ENCODE measurements at regions not wholly inside any gene's neighbourhood (a gene's known extent, or its start where the extent isn't known, plus 50 kb on each side); places are given as distances from the start of the nearest gene placed in this dataset.

- H3K4me3 ChIP-seq (ENCODE audit: low read depth, low read length) = no peak overlapping the region
- no peak overlapping the region for H3K27ac Mint-ChIP-seq
- H3K9me3 ChIP-seq (ENCODE audit: control insufficient read depth in 2 of 2, low read length in 2 of 2) = no peaks in the 10 kb centered on the region
- H3K36me3 Mint-ChIP-seq = no peaks in the 10 kb centered on the region
- DNase-seq (no peak), ATAC-seq (ENCODE audit: low read depth in 2 of 2) (no peak)
- H3K27ac ChIP-seq (ENCODE audit: insufficient read depth, low read length, poor library complexity, severe bottlenecking) = no peak overlapping the region
- no peaks in the 10 kb centered on the region for H3K27me3 Mint-ChIP-seq
- no peaks in the 10 kb centered on the region for H3K4me1 ChIP-seq (ENCODE audit: control insufficient read depth, insufficient read depth, low read length, poor library complexity, severe bottlenecking)
- H3K4me1 Mint-ChIP-seq = no peaks in the 10 kb centered on the region
- no peaks in the 10 kb centered on the region for H3K27me3 ChIP-seq (ENCODE audit: control insufficient read depth, insufficient read depth, low read length)
- no peak overlapping the region for H3K4me3 Mint-ChIP-seq
- no peaks in the 10 kb centered on the region for H3K9me3 Mint-ChIP-seq
- H3K36me3 ChIP-seq (ENCODE audit: control insufficient read depth, insufficient read depth, low read length) = no peaks in the 10 kb centered on the region
Measured at GRCh38 chrY:21079670-21080069, 323.8 kb downstream of the RPS4Y2 start.

GRCh38 chrY:21081640-21082611 is 326.0 kb downstream of the RPS4Y2 start:
- H3K4me3 Mint-ChIP-seq = no peak overlapping the region
- H3K27ac Mint-ChIP-seq = no peak overlapping the region
- H3K4me1 ChIP-seq (ENCODE audit: control insufficient read depth, insufficient read depth, low read length, poor library complexity, severe bottlenecking) = no peaks in the 10 kb centered on the region
- no peaks in the 10 kb centered on the region for H3K36me3 ChIP-seq (ENCODE audit: control insufficient read depth, insufficient read depth, low read length)
- peaks cover 0 to 2% of the 10 kb centered on the region in 2 experiments for H3K9me3 ChIP-seq (ENCODE audit: control insufficient read depth in 2 of 2, low read length in 2 of 2)
- no peaks in the 10 kb centered on the region for H3K27me3 Mint-ChIP-seq
- no peak overlapping the region for H3K27ac ChIP-seq (ENCODE audit: insufficient read depth, low read length, poor library complexity, severe bottlenecking)
- H3K4me1 Mint-ChIP-seq = no peaks in the 10 kb centered on the region
- H3K4me3 ChIP-seq (ENCODE audit: low read depth, low read length) = no peak overlapping the region
- no peaks in the 10 kb centered on the region for H3K36me3 Mint-ChIP-seq
- DNase-seq = no peak
- H3K9me3 Mint-ChIP-seq = peaks cover 0 to under 1% (median 0%) of the 10 kb centered on the region in 7 donors
- no peaks in the 10 kb centered on the region for H3K27me3 ChIP-seq (ENCODE audit: control insufficient read depth, insufficient read depth, low read length)
- ATAC-seq (ENCODE audit: low read depth in 2 of 2) = no peak

- no peaks in the 10 kb centered on the region for H3K36me3 ChIP-seq (ENCODE audit: control insufficient read depth, insufficient read depth, low read length)
- Mint-ChIP-seq H3K9me3 (peaks cover 0 to 8% (median 0%) of the 10 kb centered on the region in 7 donors), H3K4me3 (no peak overlapping the region), H3K36me3 (no peaks in the 10 kb centered on the region), H3K27ac (no peak overlapping the region), H3K27me3 (no peaks in the 10 kb centered on the region), H3K4me1 (no peaks in the 10 kb centered on the region)
- no peaks in the 10 kb centered on the region for H3K27me3 ChIP-seq (ENCODE audit: control insufficient read depth, insufficient read depth, low read length)
- ATAC-seq (ENCODE audit: low read depth in 2 of 2) = no peak
- no peak overlapping the region for H3K4me3 ChIP-seq (ENCODE audit: low read depth, low read length)
- DNase-seq = no peak
- no peaks in the 10 kb centered on the region for H3K4me1 ChIP-seq (ENCODE audit: control insufficient read depth, insufficient read depth, low read length, poor library complexity, severe bottlenecking)
- H3K27ac ChIP-seq (ENCODE audit: insufficient read depth, low read length, poor library complexity, severe bottlenecking) = no peak overlapping the region
- peaks cover 0 to 2% of the 10 kb centered on the region in 2 experiments for H3K9me3 ChIP-seq (ENCODE audit: control insufficient read depth in 2 of 2, low read length in 2 of 2)
Measured at GRCh38 chrY:21082639-21083038, 326.7 kb downstream of the RPS4Y2 start.

- peaks cover 0 to 10% (median 0%) of the 10 kb centered on the region in 7 donors for H3K9me3 Mint-ChIP-seq
- no peaks in the 10 kb centered on the region for H3K27me3 Mint-ChIP-seq
- DNase-seq (no peak), ATAC-seq (ENCODE audit: low read depth in 2 of 2) (no peak)
- no peaks in the 10 kb centered on the region for H3K36me3 Mint-ChIP-seq
- no peak overlapping the region for H3K4me3 ChIP-seq (ENCODE audit: low read depth, low read length)
- H3K4me3 Mint-ChIP-seq = no peak overlapping the region
- H3K36me3 ChIP-seq (ENCODE audit: control insufficient read depth, insufficient read depth, low read length) = no peaks in the 10 kb centered on the region
- no peaks in the 10 kb centered on the region for H3K4me1 ChIP-seq (ENCODE audit: control insufficient read depth, insufficient read depth, low read length, poor library complexity, severe bottlenecking)
- H3K9me3 ChIP-seq (ENCODE audit: control insufficient read depth in 2 of 2, low read length in 2 of 2) = peaks cover 0 to under 1% of the 10 kb centered on the region in 2 experiments
- peaks cover 0 to 4% (median 0%) of the 10 kb centered on the region in 4 donors for H3K4me1 Mint-ChIP-seq
- H3K27ac Mint-ChIP-seq = no peak overlapping the region
- no peaks in the 10 kb centered on the region for H3K27me3 ChIP-seq (ENCODE audit: control insufficient read depth, insufficient read depth, low read length)
- no peak overlapping the region for H3K27ac ChIP-seq (ENCODE audit: insufficient read depth, low read length, poor library complexity, severe bottlenecking)
Measured at GRCh38 chrY:21091909-21092308, 336.0 kb downstream of the RPS4Y2 start.

- no peak for ATAC-seq (ENCODE audit: low read depth in 2 of 2)
- Histone ChIP-seq H3K4me3 (ENCODE audit: low read depth, low read length) (peak overlapping the region; percentile 31), H3K36me3 (ENCODE audit: control insufficient read depth, insufficient read depth, low read length) (no peaks in the 10 kb centered on the region), H3K27me3 (ENCODE audit: control insufficient read depth, insufficient read depth, low read length) (no peaks in the 10 kb centered on the region), H3K4me1 (ENCODE audit: control insufficient read depth, insufficient read depth, low read length, poor library complexity, severe bottlenecking) (peaks cover 5% of the 10 kb centered on the region), H3K9me3 (ENCODE audit: control insufficient read depth in 2 of 2, low read length in 2 of 2) (no peaks in the 10 kb centered on the region), H3K27ac (ENCODE audit: insufficient read depth, low read length, poor library complexity, severe bottlenecking) (no peak overlapping the region)
- Mint-ChIP-seq H3K4me1 (peaks cover 0 to 25% (median 7%) of the 10 kb centered on the region in 4 donors), H3K27me3 (no peaks in the 10 kb centered on the region), H3K36me3 (no peaks in the 10 kb centered on the region), H3K27ac (peak overlapping the region in 1 of 3 donors; percentile 92), H3K4me3 (peak overlapping the region in 1 of 4 donors; percentile 90), H3K9me3 (peaks cover 0 to 2% (median 0%) of the 10 kb centered on the region in 7 donors)
- no peak for DNase-seq
Measured at GRCh38 chrY:21102507-21102906, 346.6 kb downstream of the RPS4Y2 start.

GRCh38 chrY:21103885-21104284 is 348.0 kb downstream of the RPS4Y2 start:
- ATAC-seq (ENCODE audit: low read depth in 2 of 2) = no peak

GRCh38 chrY:21105529-21105928 is 349.6 kb downstream of the RPS4Y2 start:
- Histone ChIP-seq H3K4me3 (ENCODE audit: low read depth, low read length) (no peak overlapping the region), H3K27me3 (ENCODE audit: control insufficient read depth, insufficient read depth, low read length) (no peaks in the 10 kb centered on the region), H3K27ac (ENCODE audit: insufficient read depth, low read length, poor library complexity, severe bottlenecking) (no peak overlapping the region), H3K9me3 (ENCODE audit: control insufficient read depth in 2 of 2, low read length in 2 of 2) (no peaks in the 10 kb centered on the region), H3K4me1 (ENCODE audit: control insufficient read depth, insufficient read depth, low read length, poor library complexity, severe bottlenecking) (peaks cover 8% of the 10 kb centered on the region), H3K36me3 (ENCODE audit: control insufficient read depth, insufficient read depth, low read length) (no peaks in the 10 kb centered on the region)
- Mint-ChIP-seq H3K4me3 (no peak overlapping the region), H3K36me3 (no peaks in the 10 kb centered on the region), H3K27ac (peak overlapping the region in 1 of 3 donors; percentile 98), H3K4me1 (peaks cover 0 to 30% (median 10%) of the 10 kb centered on the region in 4 donors), H3K9me3 (peaks cover 0 to 2% (median 0%) of the 10 kb centered on the region in 7 donors), H3K27me3 (no peaks in the 10 kb centered on the region)
- ATAC-seq (ENCODE audit: low read depth in 2 of 2) (no peak), DNase-seq (no peak)

More at GRCh38 chrY:21103885-21104284, 348.0 kb downstream of the RPS4Y2 start:
- Mint-ChIP-seq H3K36me3 (no peaks in the 10 kb centered on the region), H3K4me1 (peaks cover 0 to 25% (median 8%) of the 10 kb centered on the region in 4 donors), H3K9me3 (peaks cover 0 to 2% (median 0%) of the 10 kb centered on the region in 7 donors), H3K4me3 (no peak overlapping the region), H3K27ac (no peak overlapping the region), H3K27me3 (no peaks in the 10 kb centered on the region)
- no peak for DNase-seq
- H3K27me3 ChIP-seq (ENCODE audit: control insufficient read depth, insufficient read depth, low read length) = no peaks in the 10 kb centered on the region
- no peaks in the 10 kb centered on the region for H3K9me3 ChIP-seq (ENCODE audit: control insufficient read depth in 2 of 2, low read length in 2 of 2)
- H3K4me3 ChIP-seq (ENCODE audit: low read depth, low read length) = no peak overlapping the region
- no peak overlapping the region for H3K27ac ChIP-seq (ENCODE audit: insufficient read depth, low read length, poor library complexity, severe bottlenecking)
- no peaks in the 10 kb centered on the region for H3K36me3 ChIP-seq (ENCODE audit: control insufficient read depth, insufficient read depth, low read length)
- H3K4me1 ChIP-seq (ENCODE audit: control insufficient read depth, insufficient read depth, low read length, poor library complexity, severe bottlenecking) = peaks cover 5% of the 10 kb centered on the region

Data from CD4-positive, CD25-positive, alpha-beta regulatory T cell (primary cell).